NCI-H1092 treated with DMSO at 0.1 percent for 48 hours (cell line): ENCODE measurements at regions not wholly inside any gene's neighbourhood (a gene's known extent, or its start where the extent isn't known, plus 50 kb on each side); places are given as distances from the start of the nearest gene placed in this dataset.

Experiments
- DNase-seq: peaks from one replicate; lab custom pipeline; 2025; lab: John Stamatoyannopoulos, UW

GRCh38 chr2:176680916-176681516, 411.8 kb downstream of the MTX2 start:
- DNase-seq = no peak

GRCh38 chr2:176681584-176682115, 412.4 kb downstream of the MTX2 start:
- no peak for DNase-seq

- DNase-seq = no peak
Observed at GRCh38 chr2:176682278-176682677, 413.0 kb downstream of the MTX2 start.

- no peak for DNase-seq
Observed at GRCh38 chr2:176683618-176684111, 414.4 kb downstream of the MTX2 start.

GRCh38 chr2:176685908-176686307, 416.7 kb downstream of the MTX2 start:
- DNase-seq = no peak

GRCh38 chr2:176686328-176686727, 417.1 kb downstream of the MTX2 start:
- DNase-seq = no peak

GRCh38 chr2:176687342-176687741, 418.1 kb downstream of the MTX2 start:
- no peak for DNase-seq

GRCh38 chr2:176687944-176688343, 418.7 kb downstream of the MTX2 start:
- DNase-seq = no peak

GRCh38 chr2:176689711-176690110, 420.5 kb downstream of the MTX2 start:
- no peak for DNase-seq

GRCh38 chr2:176691471-176691870, 422.2 kb downstream of the MTX2 start:
- no peak for DNase-seq

- DNase-seq = no peak
Observed at GRCh38 chr2:176692533-176692932, 423.3 kb downstream of the MTX2 start.

- DNase-seq = no peak
Observed at GRCh38 chr2:176699098-176699497, 429.9 kb downstream of the MTX2 start.

- DNase-seq = no peak
Observed at GRCh38 chr2:176699644-176700043, 430.4 kb downstream of the MTX2 start.

GRCh38 chr2:176702131-176702530, 432.9 kb downstream of the MTX2 start:
- DNase-seq = no peak

GRCh38 chr2:176704282-176704858, 435.1 kb downstream of the MTX2 start:
- DNase-seq = no peak

GRCh38 chr2:176709149-176709951, 440.1 kb downstream of the MTX2 start:
- DNase-seq = no peak

GRCh38 chr2:176709991-176710390, 440.7 kb downstream of the MTX2 start:
- no peak for DNase-seq

GRCh38 chr2:176710657-176711186, 441.5 kb downstream of the MTX2 start:
- peak; percentile 48 for DNase-seq

- no peak for DNase-seq
Observed at GRCh38 chr2:176725873-176726645, 456.8 kb downstream of the MTX2 start.

GRCh38 chr2:176727696-176728095, 458.5 kb downstream of the MTX2 start:
- no peak for DNase-seq

- DNase-seq = peak; percentile 86
Observed at GRCh38 chr2:176729706-176730569, 460.7 kb downstream of the MTX2 start.
